ENCODE measurements at regions not wholly inside any gene's neighbourhood (a gene's known extent, or its start where the extent isn't known, plus 50 kb on each side); places are given as distances from the start of the nearest gene placed in this dataset.

- Mint-ChIP-seq H3K27me3 (ENCODE audit: low read depth in 3 of 3) (peaks cover 0 to under 1% (median 0%) of the 10 kb centered on the region in 3 donors), H3K9me3 (peaks cover 0 to 2% (median 0%) of the 10 kb centered on the region in 7 donors), H3K36me3 (no peaks in the 10 kb centered on the region), H3K27ac (no peak overlapping the region), H3K4me1 (no peaks in the 10 kb centered on the region), H3K4me3 (no peak overlapping the region)
- no peaks in the 10 kb centered on the region for H3K4me1 ChIP-seq (ENCODE audit: control insufficient read depth in 1 of 2, insufficient read depth in 2 of 2, low read length in 2 of 2)
- no peaks in the 10 kb centered on the region for H3K36me3 ChIP-seq (replicated peaks in 1 of 2; ENCODE audit: control insufficient read depth in 1 of 2, insufficient read depth in 2 of 2, low read length in 2 of 2)
- intact Hi-C loops (cut with micrococcal nuclease) = no loop called here
- no peak overlapping the region for H3K27ac ChIP-seq (ENCODE audit: low read depth in 1 of 2, low read length in 2 of 2)
- H2AFZ ChIP-seq (ENCODE audit: insufficient read depth, low read depth, low read length, poor library complexity, severe bottlenecking) = no peak overlapping the region
- no peaks in the 10 kb centered on the region for H3K9me3 ChIP-seq (replicated peaks in 1 of 2; ENCODE audit: control insufficient read depth in 1 of 2, insufficient read depth in 1 of 2, low read length in 2 of 2)
- DNase-seq = no peak
- H4K20me1 ChIP-seq (ENCODE audit: insufficient read depth, low read length) = no peaks in the 10 kb centered on the region
- H3K9ac ChIP-seq (ENCODE audit: insufficient read depth, low read length, poor library complexity, severe bottlenecking) = no peak overlapping the region
- H3K4me2 ChIP-seq (replicated peaks; ENCODE audit: extremely low read depth, low read length, poor library complexity, severe bottlenecking) = no peak overlapping the region
- no peak overlapping the region for H3K4me3 ChIP-seq (replicated peaks in 1 of 3; ENCODE audit: low read depth in 2 of 3, low read length in 3 of 3)
- no peaks in the 10 kb centered on the region for H3K79me2 ChIP-seq (ENCODE audit: insufficient read depth, low read length)
- 100% methylated on average over 1 of the region's 4 CpGs for WGBS (ENCODE audit: insufficient coverage)
- H3K27me3 ChIP-seq (ENCODE audit: control insufficient read depth in 2 of 2, insufficient read depth in 2 of 2, low read length in 2 of 2) = no peaks in the 10 kb centered on the region
- TF ChIP-seq, protein P1, sequence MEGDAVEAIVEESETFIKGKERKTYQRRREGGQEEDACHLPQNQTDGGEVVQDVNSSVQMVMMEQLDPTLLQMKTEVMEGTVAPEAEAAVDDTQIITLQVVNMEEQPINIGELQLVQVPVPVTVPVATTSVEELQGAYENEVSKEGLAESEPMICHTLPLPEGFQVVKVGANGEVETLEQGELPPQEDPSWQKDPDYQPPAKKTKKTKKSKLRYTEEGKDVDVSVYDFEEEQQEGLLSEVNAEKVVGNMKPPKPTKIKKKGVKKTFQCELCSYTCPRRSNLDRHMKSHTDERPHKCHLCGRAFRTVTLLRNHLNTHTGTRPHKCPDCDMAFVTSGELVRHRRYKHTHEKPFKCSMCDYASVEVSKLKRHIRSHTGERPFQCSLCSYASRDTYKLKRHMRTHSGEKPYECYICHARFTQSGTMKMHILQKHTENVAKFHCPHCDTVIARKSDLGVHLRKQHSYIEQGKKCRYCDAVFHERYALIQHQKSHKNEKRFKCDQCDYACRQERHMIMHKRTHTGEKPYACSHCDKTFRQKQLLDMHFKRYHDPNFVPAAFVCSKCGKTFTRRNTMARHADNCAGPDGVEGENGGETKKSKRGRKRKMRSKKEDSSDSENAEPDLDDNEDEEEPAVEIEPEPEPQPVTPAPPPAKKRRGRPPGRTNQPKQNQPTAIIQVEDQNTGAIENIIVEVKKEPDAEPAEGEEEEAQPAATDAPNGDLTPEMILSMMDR (IDR thresholded peaks at IDR 0.05) = no peak
Observed at GRCh38 chr6:8750627-8751026, 315.3 kb upstream of the SLC35B3 start.

- H3K4me3 ChIP-seq (replicated peaks in 1 of 3; ENCODE audit: low read depth in 2 of 3, low read length in 3 of 3) = no peak overlapping the region
- H3K9ac ChIP-seq (ENCODE audit: insufficient read depth, low read length, poor library complexity, severe bottlenecking) = no peak overlapping the region
- DNase-seq = no peak
- no peaks in the 10 kb centered on the region for H3K79me2 ChIP-seq (ENCODE audit: insufficient read depth, low read length)
- H3K9me3 Mint-ChIP-seq = peaks cover 0 to 2% (median 0%) of the 10 kb centered on the region in 7 donors
- H3K36me3 ChIP-seq (replicated peaks in 1 of 2; ENCODE audit: control insufficient read depth in 1 of 2, insufficient read depth in 2 of 2, low read length in 2 of 2) = no peaks in the 10 kb centered on the region
- intact Hi-C loops (cut with micrococcal nuclease) = no loop called here
- H3K4me3 Mint-ChIP-seq = no peak overlapping the region
- H3K36me3 Mint-ChIP-seq = no peaks in the 10 kb centered on the region
- no CpG with 5 or more reads among the region's 1 CpG for WGBS (ENCODE audit: insufficient coverage)
- H3K27ac Mint-ChIP-seq = no peak overlapping the region
- H3K4me2 ChIP-seq (replicated peaks; ENCODE audit: extremely low read depth, low read length, poor library complexity, severe bottlenecking) = no peak overlapping the region
- H3K27me3 ChIP-seq (ENCODE audit: control insufficient read depth in 2 of 2, insufficient read depth in 2 of 2, low read length in 2 of 2) = no peaks in the 10 kb centered on the region
- no peak overlapping the region for H2AFZ ChIP-seq (ENCODE audit: insufficient read depth, low read depth, low read length, poor library complexity, severe bottlenecking)
- H3K4me1 Mint-ChIP-seq = no peaks in the 10 kb centered on the region
- no peaks in the 10 kb centered on the region for H4K20me1 ChIP-seq (ENCODE audit: insufficient read depth, low read length)
- no peaks in the 10 kb centered on the region for H3K4me1 ChIP-seq (ENCODE audit: control insufficient read depth in 1 of 2, insufficient read depth in 2 of 2, low read length in 2 of 2)
- no peaks in the 10 kb centered on the region for H3K9me3 ChIP-seq (replicated peaks in 1 of 2; ENCODE audit: control insufficient read depth in 1 of 2, insufficient read depth in 1 of 2, low read length in 2 of 2)
- H3K27ac ChIP-seq (ENCODE audit: low read depth in 1 of 2, low read length in 2 of 2) = no peak overlapping the region
- TF ChIP-seq, protein P1 (IDR thresholded peaks at IDR 0.05) = no peak
- peaks cover 0 to 2% (median 0%) of the 10 kb centered on the region in 3 donors for H3K27me3 Mint-ChIP-seq (ENCODE audit: low read depth in 3 of 3)
Observed at GRCh38 chr6:8749465-8749864, 314.1 kb upstream of the SLC35B3 start.
